Left renal cortex interstitium (tissue), 4 donors: ENCODE measurements at regions not wholly inside any gene's neighbourhood (a gene's known extent, or its start where the extent isn't known, plus 50 kb on each side); places are given as distances from the start of the nearest gene placed in this dataset.
"Not testable (repeated sequence)": the region's sequence is repeated elsewhere in the genome, so short reads cannot be mapped to it uniquely, and the experiment has no call there.

Source experiments
- DNase-seq, 4 donors: peaks; one replicate each; pipeline ENCODE4 v3.0.0-alpha.2; 2013; ENCODE audit warnings: low read depth in 4 of 4, low spot score in 2 of 4, missing footprints in 1 of 4

GRCh38 chr4:120318196-120318846 lies 251.7 kb upstream of the MAD2L1 start:
- DNase-seq: no peak

- no peak for DNase-seq
These were observed 251.1 kb upstream of the MAD2L1 start for GRCh38 chr4:120317713-120318112.

DNA sequence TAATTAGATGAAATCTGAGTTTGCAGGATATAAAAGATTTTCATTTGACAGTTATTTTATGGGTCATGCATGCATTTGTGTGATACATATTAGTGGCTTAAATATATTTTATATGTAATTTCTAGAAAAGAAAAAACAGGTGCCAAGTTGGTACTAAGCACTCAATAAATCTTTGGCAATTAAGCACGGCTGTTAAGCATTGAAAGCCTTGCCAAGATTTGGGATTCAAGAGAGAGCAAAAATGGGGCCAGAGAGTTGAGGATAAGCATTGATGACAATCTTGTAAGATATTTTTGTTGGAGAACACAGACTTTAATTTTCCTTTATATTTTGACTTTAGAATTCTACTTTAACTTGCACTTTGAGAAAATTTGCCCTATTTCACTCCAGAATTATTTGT lies 249.8 kb upstream of the MAD2L1 start:
- DNase-seq: no peak

DNA sequence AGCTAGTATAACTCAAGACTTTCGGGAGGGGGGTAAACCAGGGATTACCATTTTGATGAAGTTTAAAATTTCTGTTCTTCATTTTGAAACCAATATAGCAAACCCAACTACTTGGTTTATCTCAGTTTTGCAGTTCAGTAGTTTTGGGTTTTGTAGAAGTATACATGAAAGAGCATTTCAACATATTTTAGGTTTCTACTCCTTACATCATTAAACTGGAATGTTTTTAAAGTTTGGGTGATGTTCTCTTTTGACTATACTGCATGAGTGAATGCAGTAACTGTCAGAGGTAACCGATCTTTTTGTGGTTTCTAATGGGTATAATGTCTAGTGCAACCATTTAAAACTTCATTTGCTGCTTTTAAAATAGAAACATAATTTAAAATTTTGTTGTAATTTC lies 248.3 kb upstream of the MAD2L1 start:
- no peak for DNase-seq

GRCh38 chr4:120304801-120305200 lies 238.2 kb upstream of the MAD2L1 start:
- DNase-seq: no peak

GRCh38 chr4:120299631-120300030 lies 233.0 kb upstream of the MAD2L1 start:
- DNase-seq: no peak

DNA sequence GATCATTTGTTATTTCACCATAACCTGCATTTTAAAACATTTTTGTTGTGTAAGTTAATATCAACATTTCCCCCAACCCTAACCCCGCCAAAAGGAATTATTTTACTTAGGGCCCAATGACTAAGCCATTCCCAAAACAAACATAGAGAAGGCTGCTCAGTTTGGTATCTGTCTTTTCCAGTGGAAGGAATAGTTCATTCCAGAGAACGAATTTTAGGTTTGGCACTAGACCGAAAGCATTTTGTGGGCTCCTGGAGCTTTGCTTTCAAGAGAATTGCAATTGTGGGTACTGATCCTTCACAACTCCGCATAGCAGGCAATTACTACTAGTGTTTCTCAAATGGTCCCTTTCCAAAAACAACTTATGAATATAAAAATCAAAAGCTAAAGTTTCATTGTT lies 226.7 kb upstream of the MAD2L1 start:
- DNase-seq: no peak

DNA sequence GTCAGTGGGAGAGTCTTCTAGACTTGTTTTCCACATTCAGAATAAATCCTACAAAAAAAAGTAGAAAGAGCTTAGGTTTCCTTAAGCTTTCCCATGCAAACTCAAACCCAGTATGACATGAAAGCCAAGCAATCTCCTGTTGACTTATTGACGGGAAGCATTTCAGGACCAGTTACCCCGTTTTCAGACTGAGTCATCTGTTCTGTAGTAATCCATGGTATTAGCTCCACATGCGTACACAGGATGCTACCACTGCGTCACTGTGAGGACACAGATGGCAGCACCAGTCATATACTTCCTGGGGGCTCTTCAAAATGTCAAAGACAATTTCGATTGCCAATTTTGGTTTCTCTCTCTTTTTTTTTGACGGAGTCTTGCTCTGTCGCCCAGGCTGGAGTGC lies 224.9 kb upstream of the MAD2L1 start:
- no peak for DNase-seq

- no peak for DNase-seq
These were observed 223.9 kb upstream of the MAD2L1 start for GRCh38 chr4:120290553-120290952.

DNA sequence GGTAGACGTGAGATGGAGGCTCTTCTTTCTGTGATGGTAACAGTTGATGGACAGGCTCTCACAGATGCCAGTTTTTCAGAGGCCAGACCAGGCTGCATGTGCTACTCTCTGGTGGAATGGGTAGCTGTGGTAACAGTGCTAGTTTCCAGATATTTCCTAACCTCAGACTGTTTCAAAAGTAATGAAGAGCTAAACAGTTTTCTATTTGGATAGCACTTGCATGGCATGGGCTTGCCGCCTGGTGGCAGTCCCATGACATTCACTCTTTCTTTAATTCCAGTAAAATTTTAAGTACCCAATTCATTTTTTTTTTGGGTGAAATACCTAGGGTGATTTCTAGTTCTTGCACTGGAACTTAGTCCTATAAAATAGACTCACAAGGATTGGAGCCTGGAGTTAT lies 220.2 kb upstream of the MAD2L1 start:
- DNase-seq: no peak

- no peak for DNase-seq
These were observed 214.9 kb upstream of the MAD2L1 start for GRCh38 chr4:120281581-120281980.

DNA sequence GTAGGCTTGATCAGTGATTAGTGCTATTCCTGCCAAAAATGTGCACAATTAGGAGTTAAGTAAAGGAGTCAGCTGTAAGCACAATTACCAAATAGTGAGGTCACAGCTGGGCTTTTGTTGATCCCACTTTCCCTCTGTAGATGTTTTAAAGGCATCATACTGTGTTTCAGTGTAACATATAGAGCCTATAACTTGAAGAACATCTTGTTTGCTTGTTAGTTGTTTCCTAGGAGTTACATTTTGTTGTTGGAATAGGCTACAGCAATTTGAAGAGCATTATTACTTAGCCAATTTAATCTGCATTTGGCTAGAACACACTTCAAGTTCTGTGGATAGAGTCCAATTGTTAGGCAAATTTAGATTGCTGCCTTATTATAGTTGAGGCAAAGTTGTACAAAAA lies 210.7 kb upstream of the MAD2L1 start:
- DNase-seq: no peak

DNA sequence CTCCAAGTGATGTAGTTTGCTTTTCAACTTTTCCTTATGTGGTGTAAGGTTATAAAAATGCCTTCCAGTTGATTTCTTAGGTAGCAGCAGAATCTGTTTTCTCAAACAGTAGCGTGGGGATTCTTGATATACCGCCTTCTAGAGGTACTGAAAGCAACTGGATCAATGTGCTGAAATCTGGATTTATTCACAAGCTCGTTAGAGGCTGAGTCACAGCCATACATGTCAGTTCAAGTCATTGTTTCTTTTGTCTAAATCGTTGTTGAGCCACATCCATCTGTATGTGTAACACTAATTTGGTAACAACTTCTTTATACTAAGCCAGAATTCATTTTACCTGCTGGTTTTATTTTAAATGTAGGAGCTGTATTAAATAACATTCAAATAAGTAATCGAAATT lies 200.0 kb upstream of the MAD2L1 start:
- no peak for DNase-seq

GRCh38 chr4:120263618-120264017 lies 197.0 kb upstream of the MAD2L1 start:
- DNase-seq: no peak

- no peak for DNase-seq
These were observed 194.5 kb upstream of the MAD2L1 start for GRCh38 chr4:120261117-120261516.

DNA sequence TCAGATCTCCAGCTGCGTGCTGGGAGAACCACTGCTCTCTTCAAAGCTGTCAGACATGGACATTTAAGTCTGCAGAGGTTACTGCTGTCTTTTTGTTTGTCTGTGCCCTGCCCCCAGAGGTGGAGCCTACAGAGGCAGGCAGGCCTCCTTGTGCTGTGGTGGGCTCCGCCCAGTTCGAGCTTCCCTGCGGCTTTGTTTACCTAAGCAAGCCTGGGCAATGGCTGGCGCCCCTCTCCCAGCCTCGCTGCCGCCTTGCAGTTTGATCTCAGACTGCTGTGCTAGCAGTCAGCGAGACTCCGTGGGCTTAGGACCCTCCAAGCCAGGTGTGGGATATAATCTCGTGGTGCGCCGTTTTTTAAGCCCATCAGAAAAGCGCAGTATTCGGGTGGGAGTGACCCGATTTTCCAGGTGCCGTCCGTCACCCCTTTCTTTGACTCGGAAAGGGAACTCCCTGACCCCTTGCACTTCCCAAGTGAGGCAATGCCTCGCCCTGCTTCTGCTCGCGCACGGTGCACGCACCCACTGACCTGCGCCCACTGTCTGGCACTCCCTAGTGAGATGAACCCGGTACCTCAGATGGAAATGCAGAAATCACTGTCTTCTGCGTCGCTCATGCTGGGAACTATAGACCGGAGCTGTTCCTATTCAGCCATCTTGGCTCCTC lies 189.6 kb upstream of the MAD2L1 start:
- DNase-seq: not testable (repeated sequence)

GRCh38 chr4:120238277-120238973 lies 171.8 kb upstream of the MAD2L1 start:
- no peak for DNase-seq

GRCh38 chr4:120236873-120237272 lies 170.2 kb upstream of the MAD2L1 start:
- no peak for DNase-seq

DNA sequence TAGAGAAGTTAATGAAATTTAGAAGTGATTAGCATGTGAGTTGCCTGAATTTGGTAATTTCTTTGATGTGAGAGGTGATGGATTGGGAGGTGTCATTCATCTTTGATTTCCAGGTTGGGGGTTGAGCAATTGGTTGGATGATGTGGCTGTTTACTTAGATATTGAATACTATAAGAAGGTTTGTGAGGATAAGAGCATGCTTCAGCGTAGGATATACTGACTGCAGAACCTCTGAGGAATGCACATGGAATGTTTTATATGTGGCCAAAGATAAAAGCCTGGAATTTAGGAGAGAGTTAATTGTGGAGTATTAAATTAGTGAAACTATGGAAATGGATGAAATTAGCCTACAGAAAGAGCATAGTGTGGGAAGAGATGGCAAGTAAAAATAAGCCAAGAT lies 165.4 kb upstream of the MAD2L1 start:
- DNase-seq: no peak

GRCh38 chr4:120228086-120228485 lies 161.4 kb upstream of the MAD2L1 start:
- DNase-seq: no peak

GRCh38 chr4:120227554-120227953 lies 160.9 kb upstream of the MAD2L1 start:
- no peak for DNase-seq

DNA sequence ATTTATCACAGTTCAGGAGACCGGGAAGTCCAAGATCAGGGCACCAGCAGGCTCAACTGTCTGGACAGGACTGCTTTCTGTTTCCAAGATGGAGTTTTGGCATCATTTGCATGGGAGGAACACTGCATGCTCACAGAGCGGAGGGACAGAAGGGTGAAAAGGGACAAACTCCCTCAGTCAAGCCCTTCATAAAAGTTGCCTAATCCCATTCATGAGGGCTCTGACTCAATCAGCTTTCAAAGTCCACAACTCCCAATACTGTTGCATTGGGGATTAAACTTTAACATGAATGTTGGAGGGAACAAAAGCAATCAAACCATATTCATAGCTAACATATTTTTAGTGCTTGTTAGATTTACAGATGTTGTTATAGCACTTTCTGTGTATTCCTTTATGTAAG lies 158.9 kb upstream of the MAD2L1 start:
- no peak for DNase-seq
